ENCODE measurements at regions not wholly inside any gene's neighbourhood (a gene's known extent, or its start where the extent isn't known, plus 50 kb on each side); places are given as distances from the start of the nearest gene placed in this dataset.
A peak's percentile ranks its signal among the peaks of the same experiment; 100 is the strongest.

GRCh38 chr9:23342291-23342690 lies 483.7 kb downstream of the ELAVL2 start:
- POLR2A ChIA-PET, result no interaction called here
- Histone ChIP-seq H3K4me1 (ENCODE audit: control insufficient read depth, insufficient read depth, low read length) (no peaks in the 10 kb centered on the region), H3K36me3 (ENCODE audit: control insufficient read depth in 2 of 2, insufficient read depth in 1 of 2, low read length in 2 of 2) (no peaks in the 10 kb centered on the region), H3K4me3 (ENCODE audit: low read depth, low read length) (no peak overlapping the region), H3K9me3 (ENCODE audit: control insufficient read depth, insufficient read depth, low read depth, low read length) (no peaks in the 10 kb centered on the region), H3K27ac (ENCODE audit: extremely low read depth, low read depth, low read length) (no peak overlapping the region)
- CTCF ChIA-PET, result no interaction called here
- TF ChIP-seq SP7 (tag by site-specific recombination; IDR thresholded peaks at IDR 0.05) (no peak), ZNF140 (tag by site-specific recombination; IDR thresholded peaks at IDR 0.05) (no peak), INSM2 (tag by site-specific recombination; IDR thresholded peaks at IDR 0.05) (no peak), REPIN1 (tag by site-specific recombination; IDR thresholded peaks at IDR 0.05; ENCODE audit: low read depth) (no peak), ZNF654 (tag by site-specific recombination; IDR thresholded peaks at IDR 0.05; ENCODE audit: low read depth) (no peak)

GRCh38 chr9:23343226-23343625 lies 482.8 kb downstream of the ELAVL2 start:
- Histone ChIP-seq H3K27ac (ENCODE audit: extremely low read depth, low read depth, low read length) (no peak overlapping the region), H3K9me3 (ENCODE audit: control insufficient read depth, insufficient read depth, low read depth, low read length) (no peaks in the 10 kb centered on the region), H3K36me3 (ENCODE audit: control insufficient read depth in 2 of 2, insufficient read depth in 1 of 2, low read length in 2 of 2) (no peaks in the 10 kb centered on the region), H3K4me3 (ENCODE audit: low read depth, low read length) (no peak overlapping the region), H3K4me1 (ENCODE audit: control insufficient read depth, insufficient read depth, low read length) (no peaks in the 10 kb centered on the region)
- CTCF ChIA-PET, result no interaction called here
- POLR2A ChIA-PET, result no interaction called here
- TF ChIP-seq ZNF350 (tag by site-specific recombination; IDR thresholded peaks at IDR 0.05) (no peak), ZNF837 (tag by site-specific recombination; IDR thresholded peaks at IDR 0.05) (no peak), YY1 (tag by site-specific recombination; IDR thresholded peaks at IDR 0.05) (no peak), ZNF274 (IDR thresholded peaks at IDR 0.05; ENCODE audit: low read length) (no peak), ZNF274 (tag by site-specific recombination; IDR thresholded peaks at IDR 0.05; ENCODE audit: borderline replicate concordance) (no peak), SP7 (tag by site-specific recombination; IDR thresholded peaks at IDR 0.05) (no peak), ZNF692 (tag by site-specific recombination; IDR thresholded peaks at IDR 0.05) (no peak), ZNF362 (tag by site-specific recombination; IDR thresholded peaks at IDR 0.05) (no peak), ZNF140 (tag by site-specific recombination; IDR thresholded peaks at IDR 0.05) (no peak), ZNF747 (tag by site-specific recombination; IDR thresholded peaks at IDR 0.05) (no peak), ZNF664 (tag by site-specific recombination; IDR thresholded peaks at IDR 0.05) (no peak), WT1 (tag by site-specific recombination; IDR thresholded peaks at IDR 0.05) (no peak)
- TF ChIP-seq, protein P1, sequence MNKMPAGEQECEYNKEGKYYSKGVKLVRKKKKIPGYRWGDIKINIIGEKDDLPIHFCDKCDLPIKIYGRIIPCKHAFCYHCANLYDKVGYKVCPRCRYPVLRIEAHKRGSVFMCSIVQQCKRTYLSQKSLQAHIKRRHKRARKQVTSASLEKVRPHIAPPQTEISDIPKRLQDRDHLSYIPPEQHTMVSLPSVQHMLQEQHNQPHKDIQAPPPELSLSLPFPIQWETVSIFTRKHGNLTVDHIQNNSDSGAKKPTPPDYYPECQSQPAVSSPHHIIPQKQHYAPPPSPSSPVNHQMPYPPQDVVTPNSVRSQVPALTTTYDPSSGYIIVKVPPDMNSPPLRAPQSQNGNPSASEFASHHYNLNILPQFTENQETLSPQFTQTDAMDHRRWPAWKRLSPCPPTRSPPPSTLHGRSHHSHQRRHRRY (tag by site-specific recombination; IDR thresholded peaks at IDR 0.05), result no peak

- POLR2A ChIA-PET, result no interaction called here
Measured at GRCh38 chr9:23361096-23361495, 464.9 kb downstream of the ELAVL2 start.

More at GRCh38 chr9:23361096-23361495, 464.9 kb downstream of the ELAVL2 start:
- TF ChIP-seq ZNF2 (tag by site-specific recombination; IDR thresholded peaks at IDR 0.05) (no peak), ZNF585B (tag by site-specific recombination; IDR thresholded peaks at IDR 0.05) (peak; percentile 52; the same call in 1 of the 2 replicates)
- no peaks in the 10 kb centered on the region for H3K4me1 ChIP-seq (ENCODE audit: control insufficient read depth, insufficient read depth, low read length)
- H3K27ac ChIP-seq (ENCODE audit: extremely low read depth, low read depth, low read length), result no peak overlapping the region
- H3K9me3 ChIP-seq (ENCODE audit: control insufficient read depth, insufficient read depth, low read depth, low read length), result no peaks in the 10 kb centered on the region
- CTCF ChIA-PET, result interaction anchor here (0.6 kb wide), 1 partner anchor 131 kb away, joined by 3 read pairs; no protein-coding TSS in a partner anchor
- no peaks in the 10 kb centered on the region for H3K36me3 ChIP-seq (ENCODE audit: control insufficient read depth in 2 of 2, insufficient read depth in 1 of 2, low read length in 2 of 2)
- no peak overlapping the region for H3K4me3 ChIP-seq (ENCODE audit: low read depth, low read length)
